Lung (tissue), 11 donors: ENCODE measurements at regions not wholly inside any gene's neighbourhood (a gene's known extent, or its start where the extent isn't known, plus 50 kb on each side); places are given as distances from the start of the nearest gene placed in this dataset.
A peak's percentile ranks its signal among the peaks of the same experiment; 100 is the strongest.

ENCODE experiments used
- ATAC-seq: fragments of 200-7000 bp; cut with Tn5 transposase; one replicate; pipeline ENCODE4 v1.9.1; 2020; ENCODE audit warnings: moderate number of reproducible peaks; ENCODE audit not compliant: insufficient read depth, low FRiP score
- DNase-seq, 3 donors: peaks; one replicate each; pipeline ENCODE4 v3.0.0-alpha.2; 2013 to 2017
- H3K27ac ChIP-seq, 2 donors: one replicate each; pipeline ENCODE4 v1.5.1; 2013; ENCODE audit warnings: mild to moderate bottlenecking in 2 of 2, moderate library complexity in 2 of 2, control low read depth in 1 of 2, inconsistent platforms in 1 of 2, low read depth in 1 of 2, low read length in 1 of 2
- H3K27me3 ChIP-seq, 3 donors: one replicate each; pipeline ENCODE4 v1.5.1; 2013; ENCODE audit warnings: low read length in 2 of 3; ENCODE audit not compliant: control insufficient read depth in 3 of 3, insufficient read depth in 3 of 3
- H3K36me3 ChIP-seq, 4 donors: one replicate each; pipeline ENCODE4 v1.5.1; 2013; ENCODE audit warnings: low read length in 4 of 4, mild to moderate bottlenecking in 1 of 4, moderate library complexity in 1 of 4; ENCODE audit not compliant: control insufficient read depth in 4 of 4, insufficient read depth in 4 of 4
- H3K4me1 ChIP-seq, 5 donors: one replicate each; pipeline ENCODE4 v1.5.1; 2013; ENCODE audit warnings: low read length in 5 of 5, mild to moderate bottlenecking in 2 of 5, moderate library complexity in 1 of 5; ENCODE audit not compliant: control insufficient read depth in 5 of 5, insufficient read depth in 5 of 5
- H3K4me3 ChIP-seq: one replicate; pipeline ENCODE4 v1.5.1; 2013; ENCODE audit warnings: mild to moderate bottlenecking, control low read depth, moderate library complexity
- H3K9ac ChIP-seq, 2 donors: one replicate each; pipeline ENCODE4 v1.5.1; 2013; ENCODE audit warnings: low read length in 2 of 2, control low read depth in 1 of 2; ENCODE audit not compliant: insufficient read depth in 1 of 2
- H3K9me3 ChIP-seq, 4 donors: one replicate each; pipeline ENCODE4 v1.5.1; 2013; ENCODE audit warnings: low read length in 3 of 4, mild to moderate bottlenecking in 1 of 4, moderate library complexity in 1 of 4; ENCODE audit not compliant: control insufficient read depth in 4 of 4, insufficient read depth in 3 of 4
- WGBS, 2 donors: extraction: QIAGEN DNeasy Blood & Tissue Kit; methylation state at CpG; one replicate each; pipeline ENCODE4 v1.1.7; 2013; 5-methylcytosine and 5-hydroxymethylcytosine counted together
- TF ChIP-seq, protein P1 (sequence below): IDR thresholded peaks from 2 replicates; pipeline ENCODE4 v1.5.1; 2012; ENCODE audit warnings: mild to moderate bottlenecking; ENCODE audit errors: control extremely low read depth, extremely low read depth
- donor health status: control.
- donor health status: control.
- donor health status: Bipolar disorder and iron deficiency.
- donor health status: healthy.
- donor health status: DM: yes; HTN: yes; CAD: no.

- Histone ChIP-seq H3K4me1 (peaks cover 0 to 8% (median 0%) of the 10 kb centered on the region in 5 donors), H3K4me3 (no peak overlapping the region), H3K27ac (no peak overlapping the region), H3K9me3 (no peaks in the 10 kb centered on the region), H3K27me3 (no peaks in the 10 kb centered on the region), H3K9ac (no peak overlapping the region), H3K36me3 (no peaks in the 10 kb centered on the region)
- WGBS, 2 donors = 77 to 85% methylated on average over 2 of the region's 2 CpGs
- TF ChIP-seq, protein P1, sequence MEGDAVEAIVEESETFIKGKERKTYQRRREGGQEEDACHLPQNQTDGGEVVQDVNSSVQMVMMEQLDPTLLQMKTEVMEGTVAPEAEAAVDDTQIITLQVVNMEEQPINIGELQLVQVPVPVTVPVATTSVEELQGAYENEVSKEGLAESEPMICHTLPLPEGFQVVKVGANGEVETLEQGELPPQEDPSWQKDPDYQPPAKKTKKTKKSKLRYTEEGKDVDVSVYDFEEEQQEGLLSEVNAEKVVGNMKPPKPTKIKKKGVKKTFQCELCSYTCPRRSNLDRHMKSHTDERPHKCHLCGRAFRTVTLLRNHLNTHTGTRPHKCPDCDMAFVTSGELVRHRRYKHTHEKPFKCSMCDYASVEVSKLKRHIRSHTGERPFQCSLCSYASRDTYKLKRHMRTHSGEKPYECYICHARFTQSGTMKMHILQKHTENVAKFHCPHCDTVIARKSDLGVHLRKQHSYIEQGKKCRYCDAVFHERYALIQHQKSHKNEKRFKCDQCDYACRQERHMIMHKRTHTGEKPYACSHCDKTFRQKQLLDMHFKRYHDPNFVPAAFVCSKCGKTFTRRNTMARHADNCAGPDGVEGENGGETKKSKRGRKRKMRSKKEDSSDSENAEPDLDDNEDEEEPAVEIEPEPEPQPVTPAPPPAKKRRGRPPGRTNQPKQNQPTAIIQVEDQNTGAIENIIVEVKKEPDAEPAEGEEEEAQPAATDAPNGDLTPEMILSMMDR = no peak
- DNase-seq (no peak), ATAC-seq (no peak)
Measured at GRCh38 chr2:45236268-45236667, 227.0 kb upstream of the SIX2 start.

DNA sequence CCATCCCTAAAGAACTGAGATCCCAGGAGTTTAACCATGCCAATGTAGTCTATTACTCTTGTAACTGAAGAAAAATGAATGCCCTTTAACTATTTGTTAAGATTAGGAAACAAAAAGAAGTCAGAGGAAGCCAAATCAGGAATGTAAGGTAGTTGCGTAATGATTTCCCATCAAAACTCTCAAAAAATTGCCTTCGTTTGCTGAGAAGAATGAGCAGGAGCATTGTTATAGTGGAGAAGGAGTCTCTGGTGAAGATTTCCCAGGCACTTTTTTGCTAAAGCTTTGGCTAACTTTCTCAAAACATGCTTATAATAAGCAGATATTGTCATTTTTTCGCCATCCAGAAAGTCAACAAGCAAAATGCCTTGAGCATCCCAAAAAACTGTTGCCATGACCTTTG is 224.0 kb upstream of the SIX2 start:
- H3K4me1 ChIP-seq = peaks cover 0 to under 1% (median 0%) of the 10 kb centered on the region in 5 donors
- no peaks in the 10 kb centered on the region for H3K27me3 ChIP-seq
- no peaks in the 10 kb centered on the region for H3K36me3 ChIP-seq
- no peaks in the 10 kb centered on the region for H3K9me3 ChIP-seq
- H3K9ac ChIP-seq = no peak overlapping the region
- WGBS, 2 donors = 74 to 81% methylated on average over 3 of the region's 3 CpGs
- no peak for DNase-seq
- no peak for ATAC-seq
- TF ChIP-seq, protein P1 = no peak
- H3K4me3 ChIP-seq = no peak overlapping the region
- no peak overlapping the region for H3K27ac ChIP-seq

GRCh38 chr2:45232818-45233217 is 223.6 kb upstream of the SIX2 start:
- DNase-seq (no peak), ATAC-seq (no peak)
- 65 to 70% methylated on average over 1 of the region's 1 CpG for WGBS, 2 donors
- no peak overlapping the region for H3K4me3 ChIP-seq
- no peak overlapping the region for H3K9ac ChIP-seq
- H3K27me3 ChIP-seq = no peaks in the 10 kb centered on the region
- H3K36me3 ChIP-seq = no peaks in the 10 kb centered on the region
- TF ChIP-seq, protein P1 = no peak
- no peaks in the 10 kb centered on the region for H3K4me1 ChIP-seq
- H3K27ac ChIP-seq = no peak overlapping the region
- H3K9me3 ChIP-seq = no peaks in the 10 kb centered on the region

DNA sequence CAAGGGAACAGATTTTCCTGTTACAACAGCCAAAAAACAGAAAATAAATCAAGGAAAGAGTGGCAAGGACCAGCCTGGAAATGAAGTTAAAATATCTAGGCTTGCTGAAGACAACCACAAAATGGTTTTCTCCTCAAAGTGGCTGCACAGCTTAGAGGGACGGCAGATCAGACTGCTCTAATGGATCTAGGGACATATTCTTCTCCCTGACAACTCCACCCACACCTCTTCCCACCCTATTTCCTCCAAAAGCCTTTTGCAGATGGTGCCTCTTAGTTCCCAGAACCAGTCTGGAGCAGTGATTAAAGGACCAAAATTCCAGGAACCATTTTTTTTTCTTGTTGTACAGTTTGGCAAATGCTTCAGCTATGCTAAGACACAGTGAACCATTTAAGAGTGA is 220.2 kb upstream of the SIX2 start:
- no peak overlapping the region for H3K27ac ChIP-seq
- peak in 2 of 3 donors; percentile 34 to 39 for DNase-seq
- no peak overlapping the region for H3K4me3 ChIP-seq
- ATAC-seq = no peak
- H3K9ac ChIP-seq = no peak overlapping the region
- no peaks in the 10 kb centered on the region for H3K27me3 ChIP-seq
- 38 to 89% methylated on average over 1 of the region's 1 CpG for WGBS, 2 donors
- H3K9me3 ChIP-seq = no peaks in the 10 kb centered on the region
- TF ChIP-seq, protein P1 = no peak
- H3K36me3 ChIP-seq = no peaks in the 10 kb centered on the region
- peaks cover 0 to 5% (median 0%) of the 10 kb centered on the region in 5 donors for H3K4me1 ChIP-seq
